ENCODE measurements at regions not wholly inside any gene's neighbourhood (a gene's known extent, or its start where the extent isn't known, plus 50 kb on each side); places are given as distances from the start of the nearest gene placed in this dataset.

DNA sequence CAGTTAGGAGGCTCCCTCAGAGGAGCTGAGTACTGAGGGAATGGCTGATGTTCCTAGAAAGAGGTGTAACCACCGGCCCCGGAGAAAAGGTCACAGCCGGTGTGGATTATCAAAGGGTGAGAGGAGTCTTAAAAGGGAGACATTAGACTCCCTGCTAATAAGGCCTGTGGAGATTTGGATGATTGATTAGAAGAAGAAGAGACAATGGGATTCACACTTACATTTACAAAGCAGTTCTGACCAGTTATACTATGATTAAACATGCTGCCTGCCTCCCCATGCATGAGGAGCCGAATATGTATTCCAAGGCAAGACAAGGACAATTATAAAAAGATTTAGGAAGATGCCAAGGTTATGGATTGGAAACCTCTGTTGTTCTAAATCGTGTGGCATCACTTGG, 302.4 kb downstream of the SLC4A3 start:
- in situ Hi-C loops (cut with MboI; ENCODE audit: low pct_unique_long_range_greater_than_20kb, low sequenced_read_pairs, unreplicated experiment): no loop called here
- DNase-seq (ENCODE audit: low spot score): no peak
- TF ChIP-seq, protein P1, sequence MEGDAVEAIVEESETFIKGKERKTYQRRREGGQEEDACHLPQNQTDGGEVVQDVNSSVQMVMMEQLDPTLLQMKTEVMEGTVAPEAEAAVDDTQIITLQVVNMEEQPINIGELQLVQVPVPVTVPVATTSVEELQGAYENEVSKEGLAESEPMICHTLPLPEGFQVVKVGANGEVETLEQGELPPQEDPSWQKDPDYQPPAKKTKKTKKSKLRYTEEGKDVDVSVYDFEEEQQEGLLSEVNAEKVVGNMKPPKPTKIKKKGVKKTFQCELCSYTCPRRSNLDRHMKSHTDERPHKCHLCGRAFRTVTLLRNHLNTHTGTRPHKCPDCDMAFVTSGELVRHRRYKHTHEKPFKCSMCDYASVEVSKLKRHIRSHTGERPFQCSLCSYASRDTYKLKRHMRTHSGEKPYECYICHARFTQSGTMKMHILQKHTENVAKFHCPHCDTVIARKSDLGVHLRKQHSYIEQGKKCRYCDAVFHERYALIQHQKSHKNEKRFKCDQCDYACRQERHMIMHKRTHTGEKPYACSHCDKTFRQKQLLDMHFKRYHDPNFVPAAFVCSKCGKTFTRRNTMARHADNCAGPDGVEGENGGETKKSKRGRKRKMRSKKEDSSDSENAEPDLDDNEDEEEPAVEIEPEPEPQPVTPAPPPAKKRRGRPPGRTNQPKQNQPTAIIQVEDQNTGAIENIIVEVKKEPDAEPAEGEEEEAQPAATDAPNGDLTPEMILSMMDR (IDR thresholded peaks at IDR 0.05; ENCODE audit: extremely low read depth, insufficient read depth, missing control alignments): no peak

DNA sequence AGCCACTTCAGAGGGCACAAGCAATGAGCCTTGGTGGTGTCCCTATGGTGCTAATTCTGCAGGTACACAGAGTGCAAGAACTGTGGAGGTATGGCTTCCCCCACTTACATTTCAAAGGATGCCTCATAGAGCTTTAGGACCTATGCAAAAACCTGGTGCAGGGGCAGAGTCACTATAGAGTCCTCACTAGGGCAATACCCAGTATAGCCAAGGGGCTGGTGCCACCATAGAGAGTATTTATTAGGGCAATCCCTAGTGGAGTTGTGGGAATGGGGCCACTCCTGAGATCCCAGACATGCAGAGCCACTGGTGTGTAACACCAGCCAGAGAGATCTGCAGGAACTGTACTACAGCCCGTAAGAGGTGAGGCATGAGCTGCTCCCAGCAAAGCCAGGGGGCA, 312.2 kb downstream of the SLC4A3 start:
- TF ChIP-seq, protein P1 (IDR thresholded peaks at IDR 0.05; ENCODE audit: extremely low read depth, insufficient read depth, missing control alignments): no peak
- no peak for DNase-seq (ENCODE audit: low spot score)
- in situ Hi-C loops (cut with MboI; ENCODE audit: low pct_unique_long_range_greater_than_20kb, low sequenced_read_pairs, unreplicated experiment): no loop called here

DNA sequence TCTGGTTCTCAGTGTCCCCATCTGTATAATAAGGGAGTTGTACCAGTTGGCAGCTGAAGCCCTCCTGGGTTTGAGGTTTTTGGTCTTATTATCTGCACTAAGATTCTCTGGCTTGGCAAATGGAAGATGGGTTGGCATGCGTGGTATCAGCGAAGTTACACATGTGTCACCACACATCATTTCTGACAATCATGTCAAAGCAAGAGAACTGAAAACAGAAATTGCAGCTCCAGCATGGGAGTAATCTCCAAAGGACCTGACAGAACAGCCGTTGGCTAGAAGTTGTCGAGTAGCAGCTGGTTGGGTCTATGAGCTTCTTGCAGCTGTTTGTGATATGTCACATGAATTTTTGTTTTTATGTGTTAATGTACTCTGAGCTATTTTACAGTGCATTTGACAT, 317.4 kb downstream of the SLC4A3 start:
- no peak for DNase-seq (ENCODE audit: low spot score)
- in situ Hi-C loops (cut with MboI; ENCODE audit: low pct_unique_long_range_greater_than_20kb, low sequenced_read_pairs, unreplicated experiment): no loop called here
- TF ChIP-seq, protein P1 (IDR thresholded peaks at IDR 0.05; ENCODE audit: extremely low read depth, insufficient read depth, missing control alignments): no peak

DNA sequence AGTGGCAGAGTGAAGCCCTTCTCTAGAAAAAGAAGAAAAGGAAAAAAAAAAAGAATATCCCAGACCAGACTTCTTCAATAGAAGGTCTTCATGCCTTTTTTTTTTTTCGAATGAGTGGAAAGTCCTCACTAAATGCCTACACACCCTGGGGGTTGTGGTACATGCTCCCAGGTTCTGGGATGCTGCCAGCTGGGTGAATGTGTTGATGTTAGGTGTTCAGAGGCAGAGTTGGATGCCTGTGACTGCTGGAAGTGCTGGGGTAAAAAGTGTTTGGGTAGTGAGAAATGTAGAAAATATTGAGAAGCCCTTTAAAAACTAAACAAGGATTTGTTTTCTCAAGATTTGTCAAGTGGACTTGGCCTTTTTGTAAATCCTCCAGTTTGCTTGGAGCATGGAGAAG, 318.6 kb downstream of the SLC4A3 start:
- no peak for DNase-seq (ENCODE audit: low spot score)
- TF ChIP-seq, protein P1 (IDR thresholded peaks at IDR 0.05; ENCODE audit: extremely low read depth, insufficient read depth, missing control alignments): no peak
- in situ Hi-C loops (cut with MboI; ENCODE audit: low pct_unique_long_range_greater_than_20kb, low sequenced_read_pairs, unreplicated experiment): no loop called here

DNA sequence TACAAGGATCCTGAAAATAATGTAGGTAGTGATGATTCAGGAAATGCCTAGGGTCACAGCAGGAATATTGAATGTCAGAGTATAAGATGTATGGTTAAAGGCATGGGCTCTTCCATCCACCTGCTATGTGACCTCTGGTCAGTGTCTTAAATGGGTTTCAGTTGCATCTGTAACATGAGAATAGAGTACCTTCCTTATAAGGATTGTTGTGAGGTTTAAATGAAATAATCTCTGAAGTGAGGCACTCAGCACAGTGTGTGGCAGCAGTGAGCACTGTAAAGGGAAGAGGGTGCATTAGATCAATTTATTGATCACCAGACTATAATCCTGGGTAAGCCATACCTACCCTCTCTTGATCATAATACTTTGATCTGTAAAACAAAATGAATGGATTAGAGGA, 319.1 kb downstream of the SLC4A3 start:
- TF ChIP-seq, protein P1 (IDR thresholded peaks at IDR 0.05; ENCODE audit: extremely low read depth, insufficient read depth, missing control alignments): no peak
- in situ Hi-C loops (cut with MboI; ENCODE audit: low pct_unique_long_range_greater_than_20kb, low sequenced_read_pairs, unreplicated experiment): no loop called here
- no peak for DNase-seq (ENCODE audit: low spot score)

DNA sequence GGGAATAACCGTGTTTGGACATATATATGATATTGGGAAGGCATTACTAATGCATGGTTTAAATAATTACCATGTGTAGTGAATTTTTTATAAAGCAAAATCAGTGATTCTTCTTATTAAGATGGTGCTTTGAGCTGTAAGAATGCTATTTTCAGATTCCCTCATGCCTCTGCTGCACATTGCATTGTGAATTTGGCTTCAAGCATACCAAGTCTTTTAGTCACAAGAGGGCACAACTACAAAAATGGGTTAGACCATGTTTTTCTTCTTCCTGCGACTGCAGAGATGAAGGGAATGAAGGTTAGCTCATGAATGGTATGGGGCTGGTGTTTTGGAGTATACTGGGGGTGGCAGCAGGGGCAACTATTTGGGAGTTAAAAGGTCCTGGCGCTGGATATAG, 320.1 kb downstream of the SLC4A3 start:
- DNase-seq (ENCODE audit: low spot score): no peak
- in situ Hi-C loops (cut with MboI; ENCODE audit: low pct_unique_long_range_greater_than_20kb, low sequenced_read_pairs, unreplicated experiment): no loop called here
- TF ChIP-seq, protein P1 (IDR thresholded peaks at IDR 0.05; ENCODE audit: extremely low read depth, insufficient read depth, missing control alignments): no peak

DNA sequence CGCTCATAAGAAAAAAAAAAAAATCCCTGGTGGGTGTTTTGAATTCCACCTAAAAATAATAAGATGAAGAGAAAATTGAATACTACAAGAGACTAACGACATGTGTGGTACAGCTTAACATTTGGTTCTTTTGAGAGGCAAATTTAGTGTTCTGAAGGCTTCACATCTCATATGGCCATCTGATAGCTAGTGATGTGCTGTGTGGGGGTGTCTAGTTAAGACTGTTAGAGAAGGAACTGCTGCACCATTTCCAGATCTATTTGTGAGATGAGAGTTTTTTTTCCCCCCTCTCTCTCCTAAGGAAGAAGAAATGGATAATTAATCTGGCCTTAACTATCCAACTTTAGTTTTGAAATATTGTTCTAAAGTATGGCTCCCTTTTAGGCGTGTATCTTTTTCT, 321.6 kb downstream of the SLC4A3 start:
- in situ Hi-C loops (cut with MboI; ENCODE audit: low pct_unique_long_range_greater_than_20kb, low sequenced_read_pairs, unreplicated experiment): no loop called here
- TF ChIP-seq, protein P1 (IDR thresholded peaks at IDR 0.05; ENCODE audit: extremely low read depth, insufficient read depth, missing control alignments): no peak
- no peak for DNase-seq (ENCODE audit: low spot score)
